ENCODE measurements at regions not wholly inside any gene's neighbourhood (a gene's known extent, or its start where the extent isn't known, plus 50 kb on each side); places are given as distances from the start of the nearest gene placed in this dataset.

DNA sequence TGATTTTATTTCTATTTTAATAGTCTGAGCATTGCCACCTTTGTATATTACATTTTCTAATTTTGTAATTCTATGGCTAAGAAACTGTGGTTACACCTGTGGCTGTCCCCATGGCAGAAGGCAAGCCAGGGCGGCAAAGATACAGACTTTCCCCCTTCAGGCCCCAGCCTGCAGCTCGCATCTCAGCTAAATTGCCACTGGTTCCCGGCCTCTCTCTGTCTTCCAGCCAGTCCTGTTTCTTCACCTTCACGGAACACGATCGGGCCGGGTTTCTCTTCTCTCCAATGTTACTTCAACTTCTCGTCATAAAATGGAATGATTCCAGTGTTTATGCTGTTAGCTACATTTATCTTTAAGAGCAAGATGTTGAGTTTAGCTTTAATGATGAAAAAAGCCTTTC, 124.5 kb upstream of the ZNF507 start:
- no peaks in the 10 kb centered on the region for H3K36me3 ChIP-seq (ENCODE audit: control insufficient read depth in 2 of 2, insufficient read depth in 2 of 2, low read length in 1 of 2)
- H3K27me3 ChIP-seq (ENCODE audit: control insufficient read depth in 1 of 2, insufficient read depth in 2 of 2, low read length in 2 of 2), result peaks cover 0 to 2% of the 10 kb centered on the region in 2 donors
- no peaks in the 10 kb centered on the region for H3K4me1 ChIP-seq (ENCODE audit: control insufficient read depth in 2 of 2, insufficient read depth in 2 of 2, low read length in 1 of 2)
- 73 to 83% methylated on average over 8 of the region's 8 CpGs for WGBS, 2 donors
- H3K27ac ChIP-seq (ENCODE audit: low read depth in 2 of 2, low read length in 1 of 2), result no peak overlapping the region
- H3K4me3 ChIP-seq (ENCODE audit: low read depth in 1 of 2, low read length in 2 of 2), result no peak overlapping the region
- no peaks in the 10 kb centered on the region for H3K9me3 ChIP-seq (ENCODE audit: control insufficient read depth in 2 of 2, insufficient read depth in 1 of 2, low read depth in 1 of 2, low read length in 1 of 2)

DNA sequence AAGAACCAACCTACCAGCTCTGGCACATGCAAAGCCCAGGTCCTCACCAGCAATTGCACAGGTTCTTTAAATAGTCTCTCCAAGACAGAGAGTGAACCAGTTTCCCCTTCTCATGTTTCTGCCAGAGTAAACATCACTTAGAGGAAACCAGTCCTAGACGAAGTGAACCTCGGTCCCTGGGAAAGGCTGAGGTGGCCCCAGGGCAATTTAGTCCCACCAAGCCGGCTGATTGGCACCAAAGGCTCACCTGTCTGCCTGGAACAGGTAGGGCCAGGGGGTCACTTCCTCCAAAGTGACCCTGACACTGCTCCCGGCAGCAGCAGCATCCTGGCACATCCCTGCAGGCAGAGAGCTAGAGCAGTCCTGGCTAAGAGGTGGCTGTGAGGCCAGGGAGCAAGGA, 122.9 kb upstream of the ZNF507 start:
- WGBS, 2 donors, result 35 to 37% methylated on average over 4 of the region's 4 CpGs
- Histone ChIP-seq H3K9me3 (ENCODE audit: control insufficient read depth in 2 of 2, insufficient read depth in 1 of 2, low read depth in 1 of 2, low read length in 1 of 2) (no peaks in the 10 kb centered on the region), H3K27ac (ENCODE audit: low read depth in 2 of 2, low read length in 1 of 2) (no peak overlapping the region), H3K27me3 (ENCODE audit: control insufficient read depth in 1 of 2, insufficient read depth in 2 of 2, low read length in 2 of 2) (peaks cover 0 to 2% of the 10 kb centered on the region in 2 donors), H3K36me3 (ENCODE audit: control insufficient read depth in 2 of 2, insufficient read depth in 2 of 2, low read length in 1 of 2) (no peaks in the 10 kb centered on the region), H3K4me1 (ENCODE audit: control insufficient read depth in 2 of 2, insufficient read depth in 2 of 2, low read length in 1 of 2) (no peaks in the 10 kb centered on the region), H3K4me3 (ENCODE audit: low read depth in 1 of 2, low read length in 2 of 2) (no peak overlapping the region)

DNA sequence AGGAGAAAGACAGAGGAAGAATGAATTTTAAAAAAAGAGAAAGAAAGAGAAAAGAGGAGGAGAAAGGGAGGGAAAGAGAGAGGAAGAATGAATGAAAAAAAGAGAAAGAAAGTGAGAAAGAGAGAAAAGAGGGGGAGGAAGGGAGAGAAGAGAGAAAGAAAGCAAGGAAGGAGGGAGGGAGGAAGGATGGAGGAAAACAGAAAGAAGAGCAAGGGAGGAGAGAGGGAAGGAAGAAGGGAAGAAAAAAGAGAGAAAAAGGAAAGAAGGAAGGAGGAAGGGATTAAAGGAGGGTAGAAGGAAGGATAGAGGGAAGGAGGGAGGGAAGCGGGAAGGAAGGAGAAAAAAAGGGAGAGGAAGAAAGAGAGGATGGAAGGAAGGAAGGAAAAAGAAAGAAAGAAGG, 122.3 kb upstream of the ZNF507 start:
- 80 to 82% methylated on average over 1 of the region's 1 CpG for WGBS, 2 donors
- Histone ChIP-seq H3K27me3 (ENCODE audit: control insufficient read depth in 1 of 2, insufficient read depth in 2 of 2, low read length in 2 of 2) (peaks cover 0 to 2% of the 10 kb centered on the region in 2 donors), H3K27ac (ENCODE audit: low read depth in 2 of 2, low read length in 1 of 2) (no peak overlapping the region)

DNA sequence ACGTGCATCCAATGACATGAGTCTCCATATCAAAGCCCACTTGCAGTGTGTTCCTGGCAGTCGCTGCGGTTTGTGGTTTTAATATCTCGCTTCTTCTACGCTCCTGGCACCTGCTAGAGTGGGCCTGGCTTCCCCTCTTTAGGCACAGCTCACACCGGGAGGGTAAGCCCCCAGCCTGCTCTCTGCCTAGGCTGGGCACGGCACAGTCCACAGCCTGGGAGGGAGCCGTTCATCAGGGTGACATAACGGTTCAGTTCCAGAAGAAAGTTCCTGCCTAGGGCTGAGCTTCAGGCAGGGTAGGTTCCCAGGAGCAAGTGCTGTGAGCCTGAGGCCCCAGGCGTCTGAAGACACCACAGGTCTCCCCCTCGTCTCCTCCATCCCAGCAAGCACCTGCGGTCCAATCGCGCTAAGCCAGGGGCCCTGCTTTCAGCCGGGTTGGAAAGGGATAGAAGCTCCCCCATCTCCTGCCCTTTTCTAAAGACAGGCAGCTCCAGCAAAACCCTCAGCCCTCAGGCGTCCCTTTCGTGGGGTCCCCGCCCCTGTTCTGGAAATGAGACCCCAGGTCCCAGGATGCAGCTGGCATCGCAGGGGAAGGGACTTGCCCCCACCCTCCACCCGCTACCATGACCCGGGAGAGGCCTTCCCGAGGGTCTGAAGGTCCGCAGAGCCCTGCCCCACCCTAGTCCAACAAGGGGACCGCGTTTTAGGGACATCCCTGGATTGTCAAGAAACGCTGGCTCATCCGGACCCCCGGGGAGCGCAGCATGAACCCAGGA, 121.6 kb upstream of the ZNF507 start:
- 35 to 39% methylated on average over 29 of the region's 29 CpGs for WGBS, 2 donors
- peaks cover 0 to 2% of the 10 kb centered on the region in 2 donors for H3K27me3 ChIP-seq (ENCODE audit: control insufficient read depth in 1 of 2, insufficient read depth in 2 of 2, low read length in 2 of 2)
- no peaks in the 10 kb centered on the region for H3K9me3 ChIP-seq (ENCODE audit: control insufficient read depth in 2 of 2, insufficient read depth in 1 of 2, low read depth in 1 of 2, low read length in 1 of 2)
- H3K4me1 ChIP-seq (ENCODE audit: control insufficient read depth in 2 of 2, insufficient read depth in 2 of 2, low read length in 1 of 2), result no peaks in the 10 kb centered on the region
- H3K27ac ChIP-seq (ENCODE audit: low read depth in 2 of 2, low read length in 1 of 2), result no peak overlapping the region
- no peak overlapping the region for H3K4me3 ChIP-seq (ENCODE audit: low read depth in 1 of 2, low read length in 2 of 2)
- H3K36me3 ChIP-seq (ENCODE audit: control insufficient read depth in 2 of 2, insufficient read depth in 2 of 2, low read length in 1 of 2), result no peaks in the 10 kb centered on the region

More for the DNA sequence above, 122.3 kb upstream of the ZNF507 start:
- H3K36me3 ChIP-seq (ENCODE audit: control insufficient read depth in 2 of 2, insufficient read depth in 2 of 2, low read length in 1 of 2), result no peaks in the 10 kb centered on the region
- H3K9me3 ChIP-seq (ENCODE audit: control insufficient read depth in 2 of 2, insufficient read depth in 1 of 2, low read depth in 1 of 2, low read length in 1 of 2), result no peaks in the 10 kb centered on the region
- no peak overlapping the region for H3K4me3 ChIP-seq (ENCODE audit: low read depth in 1 of 2, low read length in 2 of 2)
- no peaks in the 10 kb centered on the region for H3K4me1 ChIP-seq (ENCODE audit: control insufficient read depth in 2 of 2, insufficient read depth in 2 of 2, low read length in 1 of 2)

DNA sequence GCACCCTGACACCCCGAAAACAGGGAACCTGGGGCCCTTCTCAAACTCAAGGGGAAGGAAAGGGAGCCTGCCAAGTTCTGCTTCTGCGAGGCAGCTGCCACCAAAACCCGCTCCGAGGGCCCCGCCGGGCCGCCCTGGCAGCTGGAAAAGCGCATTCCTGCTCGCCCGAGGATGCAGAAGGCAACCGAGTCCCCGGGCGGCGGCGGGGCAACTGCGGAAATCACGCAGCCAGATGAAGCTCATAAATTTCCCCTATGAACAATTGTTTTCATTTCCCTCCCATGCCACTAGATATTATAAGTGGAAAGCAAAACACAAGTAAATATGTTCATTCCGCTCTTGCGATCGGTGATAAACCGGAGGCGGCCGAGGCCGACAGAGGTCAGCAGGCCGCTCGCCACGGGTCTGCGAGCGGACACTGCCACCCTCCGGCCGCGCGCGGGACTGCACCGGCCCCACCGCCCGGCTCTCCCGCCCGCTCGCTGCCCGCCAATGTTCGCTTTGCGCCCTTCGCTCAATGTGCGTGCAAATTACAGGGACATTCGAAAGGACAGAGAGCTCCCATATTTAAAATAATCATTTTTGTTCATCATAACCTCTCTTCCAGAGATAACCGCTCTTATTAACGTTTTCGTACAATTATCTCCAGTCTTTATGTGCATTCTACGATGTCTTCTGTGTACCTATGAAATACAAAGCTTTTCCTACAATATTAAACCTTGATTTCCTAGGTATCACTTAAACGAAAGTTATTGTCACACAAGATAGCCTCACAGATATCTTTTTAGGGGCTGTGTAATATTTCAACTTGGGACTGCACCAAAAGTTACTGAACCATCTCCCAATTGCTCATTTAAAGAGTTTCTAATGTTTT, 120.8 kb upstream of the ZNF507 start:
- Histone ChIP-seq H3K4me1 (ENCODE audit: control insufficient read depth in 2 of 2, insufficient read depth in 2 of 2, low read length in 1 of 2) (no peaks in the 10 kb centered on the region), H3K27ac (ENCODE audit: low read depth in 2 of 2, low read length in 1 of 2) (no peak overlapping the region), H3K9me3 (ENCODE audit: control insufficient read depth in 2 of 2, insufficient read depth in 1 of 2, low read depth in 1 of 2, low read length in 1 of 2) (no peaks in the 10 kb centered on the region), H3K4me3 (ENCODE audit: low read depth in 1 of 2, low read length in 2 of 2) (no peak overlapping the region), H3K36me3 (ENCODE audit: control insufficient read depth in 2 of 2, insufficient read depth in 2 of 2, low read length in 1 of 2) (no peaks in the 10 kb centered on the region), H3K27me3 (ENCODE audit: control insufficient read depth in 1 of 2, insufficient read depth in 2 of 2, low read length in 2 of 2) (peaks cover 0 to 2% of the 10 kb centered on the region in 2 donors)
- 8% methylated on average over 51 of the region's 51 CpGs for WGBS, 2 donors

DNA sequence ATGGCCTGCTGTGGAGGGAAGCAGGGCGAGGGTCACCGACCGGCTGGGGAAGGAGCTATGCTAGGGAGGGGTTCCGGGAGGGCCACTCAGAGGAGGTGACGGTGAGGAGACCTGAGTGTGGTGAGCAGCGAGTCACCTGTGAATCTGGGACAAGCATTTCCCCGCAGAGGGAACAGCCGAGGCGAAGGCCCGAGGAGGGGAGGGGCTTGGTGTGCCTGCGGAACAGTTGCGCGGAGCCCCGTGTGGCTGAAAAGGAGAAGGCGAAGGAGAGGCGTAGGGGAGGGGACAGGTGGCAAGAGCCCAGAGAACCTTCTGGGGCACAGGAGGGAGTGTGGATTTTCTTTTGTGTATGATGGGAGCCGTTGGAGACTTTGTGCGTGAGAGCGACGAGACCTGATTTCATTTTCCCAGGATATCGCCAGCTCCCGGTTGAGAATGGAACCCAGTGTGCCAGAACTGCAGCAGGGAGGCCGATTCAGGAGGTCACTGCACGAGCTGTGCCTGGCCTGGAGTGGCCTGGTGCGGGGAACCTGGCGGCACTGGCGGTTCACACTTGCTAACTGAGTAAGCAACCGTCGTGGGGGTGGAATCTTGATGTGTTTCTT, 117.7 kb upstream of the ZNF507 start:
- 84 to 87% methylated on average over 29 of the region's 29 CpGs for WGBS, 2 donors
- Histone ChIP-seq H3K4me3 (ENCODE audit: low read depth in 1 of 2, low read length in 2 of 2) (no peak overlapping the region), H3K9me3 (ENCODE audit: control insufficient read depth in 2 of 2, insufficient read depth in 1 of 2, low read depth in 1 of 2, low read length in 1 of 2) (no peaks in the 10 kb centered on the region), H3K4me1 (ENCODE audit: control insufficient read depth in 2 of 2, insufficient read depth in 2 of 2, low read length in 1 of 2) (no peaks in the 10 kb centered on the region), H3K36me3 (ENCODE audit: control insufficient read depth in 2 of 2, insufficient read depth in 2 of 2, low read length in 1 of 2) (no peaks in the 10 kb centered on the region), H3K27me3 (ENCODE audit: control insufficient read depth in 1 of 2, insufficient read depth in 2 of 2, low read length in 2 of 2) (peaks cover 0 to 2% of the 10 kb centered on the region in 2 donors), H3K27ac (ENCODE audit: low read depth in 2 of 2, low read length in 1 of 2) (no peak overlapping the region)

DNA sequence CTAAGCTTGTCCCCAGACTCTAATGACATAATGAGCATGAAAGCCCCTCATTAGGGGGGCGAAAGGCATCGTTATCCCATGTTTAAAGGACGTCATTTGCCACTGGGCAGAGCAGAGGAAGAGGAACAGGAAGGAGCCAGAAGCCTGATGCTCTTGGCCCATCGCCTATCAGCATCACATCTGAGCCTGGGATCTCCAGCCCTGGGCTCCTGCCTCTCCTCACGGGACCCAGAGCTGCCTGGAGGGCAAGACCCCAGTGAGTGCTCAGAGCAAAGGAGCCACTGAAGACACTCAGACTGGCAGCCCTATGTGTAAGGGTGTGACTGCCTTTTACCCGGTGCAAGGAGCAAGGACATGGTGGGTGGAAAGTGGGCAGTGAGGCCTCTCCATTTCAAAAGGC, 115.0 kb upstream of the ZNF507 start:
- Histone ChIP-seq H3K9me3 (ENCODE audit: control insufficient read depth in 2 of 2, insufficient read depth in 1 of 2, low read depth in 1 of 2, low read length in 1 of 2) (no peaks in the 10 kb centered on the region), H3K4me3 (ENCODE audit: low read depth in 1 of 2, low read length in 2 of 2) (no peak overlapping the region), H3K27ac (ENCODE audit: low read depth in 2 of 2, low read length in 1 of 2) (no peak overlapping the region), H3K4me1 (ENCODE audit: control insufficient read depth in 2 of 2, insufficient read depth in 2 of 2, low read length in 1 of 2) (no peaks in the 10 kb centered on the region), H3K27me3 (ENCODE audit: control insufficient read depth in 1 of 2, insufficient read depth in 2 of 2, low read length in 2 of 2) (no peaks in the 10 kb centered on the region), H3K36me3 (ENCODE audit: control insufficient read depth in 2 of 2, insufficient read depth in 2 of 2, low read length in 1 of 2) (no peaks in the 10 kb centered on the region)
- WGBS, 2 donors, result 47 to 61% methylated on average over 6 of the region's 6 CpGs

DNA sequence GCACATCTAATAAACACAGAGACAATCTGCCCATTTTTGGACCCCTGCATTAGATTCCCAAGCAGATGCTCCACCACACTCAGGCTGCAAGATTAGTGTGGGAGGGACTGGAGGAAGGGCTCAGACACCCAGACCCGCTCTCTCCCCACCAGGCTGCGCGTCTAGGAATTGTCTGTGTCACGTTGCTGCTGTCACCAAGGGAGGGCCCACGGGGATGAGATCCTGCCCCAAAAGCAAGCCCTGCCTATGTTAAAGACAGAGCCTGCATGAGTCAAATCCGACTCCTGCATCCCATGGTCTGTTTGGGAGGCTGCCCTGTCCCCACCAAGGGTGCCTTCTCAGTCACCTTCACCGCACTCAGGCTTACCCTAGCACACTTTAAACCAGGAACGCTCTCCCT, 114.4 kb upstream of the ZNF507 start:
- WGBS, 2 donors, result 73 to 77% methylated on average over 8 of the region's 8 CpGs

DNA sequence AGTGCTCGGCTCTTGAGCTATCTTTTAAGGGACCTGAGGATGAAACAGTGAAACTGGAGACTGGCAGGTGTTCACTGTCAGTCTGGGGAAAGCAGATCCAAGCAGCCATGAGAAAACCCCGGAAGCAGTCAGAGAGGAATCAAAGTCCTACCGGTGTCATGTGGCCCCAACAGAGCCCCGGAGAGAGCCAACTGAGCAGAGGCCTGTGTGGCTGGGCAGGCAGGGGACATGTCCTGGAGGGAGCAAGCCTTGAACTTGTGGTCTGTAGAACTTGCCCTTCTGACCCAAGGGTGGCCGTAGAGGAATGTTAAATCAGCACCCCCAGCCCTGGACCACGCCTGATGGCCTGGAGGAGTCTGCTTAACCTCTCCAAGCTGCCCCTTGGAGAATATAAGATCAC, 113.7 kb upstream of the ZNF507 start:
- Histone ChIP-seq H3K4me1 (ENCODE audit: control insufficient read depth in 2 of 2, insufficient read depth in 2 of 2, low read length in 1 of 2) (no peaks in the 10 kb centered on the region), H3K27me3 (ENCODE audit: control insufficient read depth in 1 of 2, insufficient read depth in 2 of 2, low read length in 2 of 2) (no peaks in the 10 kb centered on the region), H3K4me3 (ENCODE audit: low read depth in 1 of 2, low read length in 2 of 2) (no peak overlapping the region), H3K36me3 (ENCODE audit: control insufficient read depth in 2 of 2, insufficient read depth in 2 of 2, low read length in 1 of 2) (no peaks in the 10 kb centered on the region), H3K9me3 (ENCODE audit: control insufficient read depth in 2 of 2, insufficient read depth in 1 of 2, low read depth in 1 of 2, low read length in 1 of 2) (no peaks in the 10 kb centered on the region), H3K27ac (ENCODE audit: low read depth in 2 of 2, low read length in 1 of 2) (no peak overlapping the region)
- WGBS, 2 donors, result 80 to 84% methylated on average over 6 of the region's 6 CpGs

More for the DNA sequence above, 114.4 kb upstream of the ZNF507 start:
- no peaks in the 10 kb centered on the region for H3K27me3 ChIP-seq (ENCODE audit: control insufficient read depth in 1 of 2, insufficient read depth in 2 of 2, low read length in 2 of 2)
- no peak overlapping the region for H3K27ac ChIP-seq (ENCODE audit: low read depth in 2 of 2, low read length in 1 of 2)
- H3K36me3 ChIP-seq (ENCODE audit: control insufficient read depth in 2 of 2, insufficient read depth in 2 of 2, low read length in 1 of 2), result no peaks in the 10 kb centered on the region
- no peaks in the 10 kb centered on the region for H3K4me1 ChIP-seq (ENCODE audit: control insufficient read depth in 2 of 2, insufficient read depth in 2 of 2, low read length in 1 of 2)
- H3K4me3 ChIP-seq (ENCODE audit: low read depth in 1 of 2, low read length in 2 of 2), result no peak overlapping the region
- H3K9me3 ChIP-seq (ENCODE audit: control insufficient read depth in 2 of 2, insufficient read depth in 1 of 2, low read depth in 1 of 2, low read length in 1 of 2), result no peaks in the 10 kb centered on the region
